A673 (cell line): ENCODE measurements at regions not wholly inside any gene's neighbourhood (a gene's known extent, or its start where the extent isn't known, plus 50 kb on each side); places are given as distances from the start of the nearest gene placed in this dataset.

Experiments used
- CTCF ChIP-seq: fragments of 300-800, 200-600 bp; sonication (generic); conservative IDR thresholded peaks from 2 replicates; pipeline ENCODE4 v1.5.1; 2017; ENCODE audit warnings: low read depth, mild to moderate bottlenecking, antibody characterized with exemption, low read length, moderate library complexity, mixed read lengths
- EZH2 ChIP-seq: fragments of 200-600 bp; sonication (generic); IDR thresholded peaks from 2 replicates; pipeline ENCODE4 v1.6.1; 2017; ENCODE audit warnings: borderline replicate concordance, low read depth, mild to moderate bottlenecking, mixed read lengths, antibody characterized with exemption, low read length; ENCODE audit not compliant: poor library complexity, severe bottlenecking

GRCh38 chr1:67577646-67578045, 107.4 kb upstream of the GADD45A start:
- no peak for TF ChIP-seq CTCF
- no peak for TF ChIP-seq EZH2
